ENCODE measurements at regions not wholly inside any gene's neighbourhood (a gene's known extent, or its start where the extent isn't known, plus 50 kb on each side); places are given as distances from the start of the nearest gene placed in this dataset.

- H3K27ac Mint-ChIP-seq: no peak overlapping the region
- no peaks in the 10 kb centered on the region for H3K36me3 Mint-ChIP-seq (ENCODE audit: low read depth)
- Histone ChIP-seq H3K27me3 (ENCODE audit: insufficient read depth) (no peaks in the 10 kb centered on the region), H3K79me2 (replicated peaks; ENCODE audit: insufficient read depth) (no peaks in the 10 kb centered on the region), H3K9me2 (ENCODE audit: insufficient read depth) (peaks cover 5% of the 10 kb centered on the region; the same call in 1 of the 2 replicates), H3F3A (replicated peaks; ENCODE audit: low read depth) (no peaks in the 10 kb centered on the region), H4K20me1 (replicated peaks; ENCODE audit: insufficient read depth) (no peaks in the 10 kb centered on the region), H2AFZ (no peak overlapping the region), H3K36me3 (ENCODE audit: insufficient read depth) (no peaks in the 10 kb centered on the region), H3K4me2 (no peak overlapping the region), H3K4me1 (ENCODE audit: insufficient read depth) (peaks cover 9% of the 10 kb centered on the region), H3K27ac (ENCODE audit: low read depth) (no peak overlapping the region), H3K4me3 (no peak overlapping the region)
- no peaks in the 10 kb centered on the region for H3K27me3 Mint-ChIP-seq (ENCODE audit: insufficient read depth, low read depth, poor library complexity)
- no peak for TF ChIP-seq ZNF331 (CRISPR knock-in tag; IDR thresholded peaks at IDR 0.05; ENCODE audit: low read depth)
- TF ChIP-seq, protein P1, sequence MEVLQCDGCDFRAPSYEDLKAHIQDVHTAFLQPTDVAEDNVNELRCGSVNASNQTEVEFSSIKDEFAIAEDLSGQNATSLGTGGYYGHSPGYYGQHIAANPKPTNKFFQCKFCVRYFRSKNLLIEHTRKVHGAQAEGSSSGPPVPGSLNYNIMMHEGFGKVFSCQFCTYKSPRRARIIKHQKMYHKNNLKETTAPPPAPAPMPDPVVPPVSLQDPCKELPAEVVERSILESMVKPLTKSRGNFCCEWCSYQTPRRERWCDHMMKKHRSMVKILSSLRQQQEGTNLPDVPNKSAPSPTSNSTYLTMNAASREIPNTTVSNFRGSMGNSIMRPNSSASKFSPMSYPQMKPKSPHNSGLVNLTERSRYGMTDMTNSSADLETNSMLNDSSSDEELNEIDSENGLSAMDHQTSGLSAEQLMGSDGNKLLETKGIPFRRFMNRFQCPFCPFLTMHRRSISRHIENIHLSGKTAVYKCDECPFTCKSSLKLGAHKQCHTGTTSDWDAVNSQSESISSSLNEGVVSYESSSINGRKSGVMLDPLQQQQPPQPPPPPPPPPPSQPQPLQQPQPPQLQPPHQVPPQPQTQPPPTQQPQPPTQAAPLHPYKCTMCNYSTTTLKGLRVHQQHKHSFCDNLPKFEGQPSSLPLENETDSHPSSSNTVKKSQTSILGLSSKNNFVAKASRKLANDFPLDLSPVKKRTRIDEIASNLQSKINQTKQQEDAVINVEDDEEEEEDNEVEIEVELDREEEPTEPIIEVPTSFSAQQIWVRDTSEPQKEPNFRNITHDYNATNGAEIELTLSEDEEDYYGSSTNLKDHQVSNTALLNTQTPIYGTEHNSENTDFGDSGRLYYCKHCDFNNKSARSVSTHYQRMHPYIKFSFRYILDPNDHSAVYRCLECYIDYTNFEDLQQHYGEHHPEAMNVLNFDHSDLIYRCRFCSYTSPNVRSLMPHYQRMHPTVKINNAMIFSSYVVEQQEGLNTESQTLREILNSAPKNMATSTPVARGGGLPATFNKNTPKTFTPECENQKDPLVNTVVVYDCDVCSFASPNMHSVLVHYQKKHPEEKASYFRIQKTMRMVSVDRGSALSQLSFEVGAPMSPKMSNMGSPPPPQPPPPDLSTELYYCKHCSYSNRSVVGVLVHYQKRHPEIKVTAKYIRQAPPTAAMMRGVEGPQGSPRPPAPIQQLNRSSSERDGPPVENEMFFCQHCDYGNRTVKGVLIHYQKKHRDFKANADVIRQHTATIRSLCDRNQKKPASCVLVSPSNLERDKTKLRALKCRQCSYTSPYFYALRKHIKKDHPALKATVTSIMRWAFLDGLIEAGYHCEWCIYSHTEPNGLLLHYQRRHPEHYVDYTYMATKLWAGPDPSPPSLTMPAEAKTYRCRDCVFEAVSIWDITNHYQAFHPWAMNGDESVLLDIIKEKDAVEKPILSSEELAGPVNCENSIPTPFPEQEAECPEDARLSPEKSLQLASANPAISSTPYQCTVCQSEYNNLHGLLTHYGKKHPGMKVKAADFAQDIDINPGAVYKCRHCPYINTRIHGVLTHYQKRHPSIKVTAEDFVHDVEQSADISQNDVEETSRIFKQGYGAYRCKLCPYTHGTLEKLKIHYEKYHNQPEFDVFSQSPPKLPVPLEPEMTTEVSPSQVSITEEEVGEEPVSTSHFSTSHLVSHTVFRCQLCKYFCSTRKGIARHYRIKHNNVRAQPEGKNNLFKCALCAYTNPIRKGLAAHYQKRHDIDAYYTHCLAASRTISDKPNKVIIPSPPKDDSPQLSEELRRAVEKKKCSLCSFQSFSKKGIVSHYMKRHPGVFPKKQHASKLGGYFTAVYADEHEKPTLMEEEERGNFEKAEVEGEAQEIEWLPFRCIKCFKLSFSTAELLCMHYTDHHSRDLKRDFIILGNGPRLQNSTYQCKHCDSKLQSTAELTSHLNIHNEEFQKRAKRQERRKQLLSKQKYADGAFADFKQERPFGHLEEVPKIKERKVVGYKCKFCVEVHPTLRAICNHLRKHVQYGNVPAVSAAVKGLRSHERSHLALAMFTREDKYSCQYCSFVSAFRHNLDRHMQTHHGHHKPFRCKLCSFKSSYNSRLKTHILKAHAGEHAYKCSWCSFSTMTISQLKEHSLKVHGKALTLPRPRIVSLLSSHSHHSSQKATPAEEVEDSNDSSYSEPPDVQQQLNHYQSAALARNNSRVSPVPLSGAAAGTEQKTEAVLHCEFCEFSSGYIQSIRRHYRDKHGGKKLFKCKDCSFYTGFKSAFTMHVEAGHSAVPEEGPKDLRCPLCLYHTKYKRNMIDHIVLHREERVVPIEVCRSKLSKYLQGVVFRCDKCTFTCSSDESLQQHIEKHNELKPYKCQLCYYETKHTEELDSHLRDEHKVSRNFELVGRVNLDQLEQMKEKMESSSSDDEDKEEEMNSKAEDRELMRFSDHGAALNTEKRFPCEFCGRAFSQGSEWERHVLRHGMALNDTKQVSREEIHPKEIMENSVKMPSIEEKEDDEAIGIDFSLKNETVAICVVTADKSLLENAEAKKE (CRISPR knock-in tag; IDR thresholded peaks at IDR 0.05): no peak
- TF ChIP-seq, protein P2, sequence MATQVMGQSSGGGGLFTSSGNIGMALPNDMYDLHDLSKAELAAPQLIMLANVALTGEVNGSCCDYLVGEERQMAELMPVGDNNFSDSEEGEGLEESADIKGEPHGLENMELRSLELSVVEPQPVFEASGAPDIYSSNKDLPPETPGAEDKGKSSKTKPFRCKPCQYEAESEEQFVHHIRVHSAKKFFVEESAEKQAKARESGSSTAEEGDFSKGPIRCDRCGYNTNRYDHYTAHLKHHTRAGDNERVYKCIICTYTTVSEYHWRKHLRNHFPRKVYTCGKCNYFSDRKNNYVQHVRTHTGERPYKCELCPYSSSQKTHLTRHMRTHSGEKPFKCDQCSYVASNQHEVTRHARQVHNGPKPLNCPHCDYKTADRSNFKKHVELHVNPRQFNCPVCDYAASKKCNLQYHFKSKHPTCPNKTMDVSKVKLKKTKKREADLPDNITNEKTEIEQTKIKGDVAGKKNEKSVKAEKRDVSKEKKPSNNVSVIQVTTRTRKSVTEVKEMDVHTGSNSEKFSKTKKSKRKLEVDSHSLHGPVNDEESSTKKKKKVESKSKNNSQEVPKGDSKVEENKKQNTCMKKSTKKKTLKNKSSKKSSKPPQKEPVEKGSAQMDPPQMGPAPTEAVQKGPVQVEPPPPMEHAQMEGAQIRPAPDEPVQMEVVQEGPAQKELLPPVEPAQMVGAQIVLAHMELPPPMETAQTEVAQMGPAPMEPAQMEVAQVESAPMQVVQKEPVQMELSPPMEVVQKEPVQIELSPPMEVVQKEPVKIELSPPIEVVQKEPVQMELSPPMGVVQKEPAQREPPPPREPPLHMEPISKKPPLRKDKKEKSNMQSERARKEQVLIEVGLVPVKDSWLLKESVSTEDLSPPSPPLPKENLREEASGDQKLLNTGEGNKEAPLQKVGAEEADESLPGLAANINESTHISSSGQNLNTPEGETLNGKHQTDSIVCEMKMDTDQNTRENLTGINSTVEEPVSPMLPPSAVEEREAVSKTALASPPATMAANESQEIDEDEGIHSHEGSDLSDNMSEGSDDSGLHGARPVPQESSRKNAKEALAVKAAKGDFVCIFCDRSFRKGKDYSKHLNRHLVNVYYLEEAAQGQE (IDR thresholded peaks at IDR 0.05; ENCODE audit: unreplicated experiment): no peak
- TF ChIP-seq NANOG (IDR thresholded peaks at IDR 0.05; ENCODE audit: borderline replicate concordance): no peak
- no peak for TF ChIP-seq ZNF114 (CRISPR knock-in tag; IDR thresholded peaks at IDR 0.05)
- no peak for TF ChIP-seq EZH2phosphoT487 (IDR thresholded peaks at IDR 0.05; ENCODE audit: unreplicated experiment)
- no peak for TF ChIP-seq JUNB (IDR thresholded peaks at IDR 0.05; ENCODE audit: unreplicated experiment)
- no peak for TF ChIP-seq STAT1 (IDR thresholded peaks at IDR 0.05; ENCODE audit: unreplicated experiment)
- no peak for TF ChIP-seq EZH2 (IDR thresholded peaks at IDR 0.05; ENCODE audit: low read depth, unreplicated experiment)
- TF ChIP-seq, protein P3, sequence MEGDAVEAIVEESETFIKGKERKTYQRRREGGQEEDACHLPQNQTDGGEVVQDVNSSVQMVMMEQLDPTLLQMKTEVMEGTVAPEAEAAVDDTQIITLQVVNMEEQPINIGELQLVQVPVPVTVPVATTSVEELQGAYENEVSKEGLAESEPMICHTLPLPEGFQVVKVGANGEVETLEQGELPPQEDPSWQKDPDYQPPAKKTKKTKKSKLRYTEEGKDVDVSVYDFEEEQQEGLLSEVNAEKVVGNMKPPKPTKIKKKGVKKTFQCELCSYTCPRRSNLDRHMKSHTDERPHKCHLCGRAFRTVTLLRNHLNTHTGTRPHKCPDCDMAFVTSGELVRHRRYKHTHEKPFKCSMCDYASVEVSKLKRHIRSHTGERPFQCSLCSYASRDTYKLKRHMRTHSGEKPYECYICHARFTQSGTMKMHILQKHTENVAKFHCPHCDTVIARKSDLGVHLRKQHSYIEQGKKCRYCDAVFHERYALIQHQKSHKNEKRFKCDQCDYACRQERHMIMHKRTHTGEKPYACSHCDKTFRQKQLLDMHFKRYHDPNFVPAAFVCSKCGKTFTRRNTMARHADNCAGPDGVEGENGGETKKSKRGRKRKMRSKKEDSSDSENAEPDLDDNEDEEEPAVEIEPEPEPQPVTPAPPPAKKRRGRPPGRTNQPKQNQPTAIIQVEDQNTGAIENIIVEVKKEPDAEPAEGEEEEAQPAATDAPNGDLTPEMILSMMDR (conservative IDR thresholded peaks at IDR 0.05; ENCODE audit: low read depth in 2 of 2): no peak
- no peak for TF ChIP-seq CREB1 (CRISPR knock-in tag; IDR thresholded peaks at IDR 0.05; ENCODE audit: low read depth)
- H3K4me3 Mint-ChIP-seq: no peak overlapping the region
- no peak for DNase-seq (ENCODE audit: low spot score)
- peaks cover 5% of the 10 kb centered on the region for H3K4me1 Mint-ChIP-seq
- H3K9me3 Mint-ChIP-seq: no peaks in the 10 kb centered on the region
- ATAC-seq: no peak
These were observed 138.4 kb upstream of the GALNTL6 start for GRCh38 chr4:171674781-171675180.

All from GM23338 (cell line).